SK-N-SH (cell line): ENCODE measurements at regions not wholly inside any gene's neighbourhood (a gene's known extent, or its start where the extent isn't known, plus 50 kb on each side); places are given as distances from the start of the nearest gene placed in this dataset.

Source experiments
- CTCF ChIA-PET: fragments of 300-600, 350-600 bp; formaldehyde crosslinking; extraction: SDS; loops from one replicate; lab custom pipeline; 2021; lab: Yijun Ruan, JAX
- POLR2A ChIA-PET: fragments of 350-600 bp; sonication (Branson Sonifier 250); formaldehyde crosslinking; extraction: SDS; loops from one replicate; lab custom pipeline; 2020; ENCODE audit warnings: antibody characterized with exemption, inconsistent platforms; lab: Yijun Ruan, JAX
- DNase-seq: peaks from one replicate; pipeline ENCODE4 v3.0.0; 2012
- H2AFZ ChIP-seq: fragments of 200-600 bp; sonication (generic); 2 replicates; pipeline ENCODE4 v1.8.1; 2016; ENCODE audit warnings: antibody characterized with exemption, mild to moderate bottlenecking, low read depth
- H3F3A ChIP-seq: fragments of 200-600 bp; sonication (generic); replicated peaks from 2 replicates; pipeline ENCODE3; 2016; ENCODE audit warnings: antibody characterized with exemption, mild to moderate bottlenecking; ENCODE audit not compliant: insufficient read depth
- H3K27ac ChIP-seq, 2 experiments: fragments of 200-500 bp in 1 of 2; fragments of 200-600 bp in 1 of 2; sonication (Bioruptor generic) in 1 of 2; sonication (generic), shearing (Covaris generic) in 1 of 2; 2 replicates each; pipeline versions ENCODE4 v1.5.1 to v1.6.1; 2014 to 2016; ENCODE audit warnings: low read depth in 2 of 2, inconsistent platforms in 1 of 2, low read length in 1 of 2, mild to moderate bottlenecking in 1 of 2, mixed read lengths in 1 of 2
- H3K27me3 ChIP-seq: fragments of 200-600 bp; sonication (generic), shearing (Covaris generic); 2 replicates; pipeline ENCODE4 v1.6.1; 2016; ENCODE audit warnings: mixed run types; ENCODE audit not compliant: insufficient read depth
- H3K36me3 ChIP-seq, 2 experiments: fragments of 200-500 bp in 1 of 2; fragments of 200-600 bp in 1 of 2; sonication (Bioruptor generic) in 1 of 2; sonication (generic) in 1 of 2; replicated peaks in 1 of 2; 2 replicates each; pipeline versions ENCODE3 to v1.5.1; 2014 to 2016; ENCODE audit warnings: low read length in 1 of 2, mild to moderate bottlenecking in 1 of 2; ENCODE audit not compliant: insufficient read depth in 2 of 2, control insufficient read depth in 1 of 2
- H3K4me1 ChIP-seq, 2 experiments: fragments of 200-500 bp in 1 of 2; fragments of 200-600 bp in 1 of 2; sonication (Bioruptor generic) in 1 of 2; sonication (generic), shearing (Covaris generic) in 1 of 2; 2 replicates each; pipeline versions ENCODE4 v1.5.1 to v1.6.1; 2014 to 2016; ENCODE audit warnings: low read depth in 1 of 2, low read length in 1 of 2, mixed run types in 1 of 2; ENCODE audit not compliant: insufficient read depth in 2 of 2, control insufficient read depth in 1 of 2
- H3K4me2 ChIP-seq: fragments of 200-600 bp; sonication (generic), shearing (Covaris generic); 2 replicates; pipeline ENCODE4 v1.6.1; 2017; ENCODE audit warnings: mixed run types
- H3K4me3 ChIP-seq, 2 experiments: fragments of 200-500 bp in 1 of 2; fragments of 200-600 bp in 1 of 2; sonication (Bioruptor generic) in 1 of 2; sonication (generic), shearing (Covaris generic) in 1 of 2; 2 replicates each; pipeline versions ENCODE4 v1.5.1 to v1.8.1; 2014 to 2016; ENCODE audit warnings: low read depth in 2 of 2, inconsistent platforms in 1 of 2, low read length in 1 of 2, mild to moderate bottlenecking in 1 of 2, mixed read lengths in 1 of 2, moderate library complexity in 1 of 2
- H3K79me2 ChIP-seq: fragments of 200-600 bp; sonication (generic); 2 replicates; pipeline ENCODE4 v1.8.1; 2017; ENCODE audit warnings: mild to moderate bottlenecking; ENCODE audit not compliant: insufficient read depth
- H3K9ac ChIP-seq: fragments of 200-600 bp; sonication (generic); 2 replicates; pipeline ENCODE4 v1.6.1; 2017; ENCODE audit warnings: mixed run types
- H3K9me2 ChIP-seq: fragments of 200-600 bp; sonication (generic); 2 replicates; pipeline ENCODE4 v1.6.1; 2017; ENCODE audit warnings: mixed run types
- H3K9me3 ChIP-seq: fragments of 200-600 bp; sonication (generic); 2 replicates; pipeline ENCODE4 v1.6.1; 2017; ENCODE audit warnings: mixed run types, mild to moderate bottlenecking, moderate library complexity
- H4K20me1 ChIP-seq: fragments of 200-600 bp; sonication (generic); 2 replicates; pipeline ENCODE4 v1.6.1; 2017; ENCODE audit warnings: mild to moderate bottlenecking, mixed run types; ENCODE audit not compliant: insufficient read depth
- FOXM1 ChIP-seq: IDR thresholded peaks from 2 replicates; pipeline ENCODE4 v1.4.0; 2012; ENCODE audit warnings: low read depth, mild to moderate bottlenecking
- GABPA ChIP-seq: IDR thresholded peaks from 2 replicates; pipeline ENCODE4 v1.4.0; 2012; ENCODE audit warnings: low read depth, mild to moderate bottlenecking
- IRF3 ChIP-seq: fragments of 150-350 bp; IDR thresholded peaks from 2 replicates; pipeline ENCODE4 v1.6.1; 2016; ENCODE audit warnings: mild to moderate bottlenecking, low read depth, low read length
- MAX ChIP-seq: IDR thresholded peaks from 2 replicates; pipeline ENCODE4 v1.4.0; 2012; ENCODE audit warnings: low read depth
- MXI1 ChIP-seq: IDR thresholded peaks from 2 replicates; pipeline ENCODE4 v1.6.1; 2012; ENCODE audit warnings: mild to moderate bottlenecking, low read depth, low read length, improper control_type of control experiment
- NFIC ChIP-seq: IDR thresholded peaks from 2 replicates; pipeline ENCODE4 v1.4.0; 2012; ENCODE audit warnings: borderline replicate concordance
- NRF1 ChIP-seq: IDR thresholded peaks from 2 replicates; pipeline ENCODE4 v1.6.1; 2012; ENCODE audit warnings: low read depth, mild to moderate bottlenecking, low read length
- TAF1 ChIP-seq: IDR thresholded peaks from 2 replicates; pipeline ENCODE4 v1.6.1; 2012; ENCODE audit warnings: low read depth, mild to moderate bottlenecking, low read length, moderate library complexity, borderline replicate concordance
- TEAD4 ChIP-seq: IDR thresholded peaks from 2 replicates; pipeline ENCODE4 v1.4.0; 2012; ENCODE audit warnings: mild to moderate bottlenecking, borderline replicate concordance; ENCODE audit not compliant: insufficient read depth
- USF2 ChIP-seq: fragments of 150-350 bp; IDR thresholded peaks from 2 replicates; pipeline ENCODE4 v1.6.1; 2017; ENCODE audit warnings: antibody characterized with exemption, low read length, low read depth, borderline replicate concordance
- WGBS: methylation state at CpG from one replicate; pipeline ENCODE4 v1.1.6; 2017; ENCODE audit warnings: low lambda C conversion rate; 5-methylcytosine and 5-hydroxymethylcytosine counted together
- TF ChIP-seq, protein P1 (sequence below): IDR thresholded peaks from 2 replicates; pipeline ENCODE4; 2012
- TF ChIP-seq, protein P2 (sequence below): fragments of 200-600 bp; sonication (generic); IDR thresholded peaks from 2 replicates; pipeline ENCODE4 v1.6.1; 2017; ENCODE audit warnings: antibody characterized with exemption, mild to moderate bottlenecking, moderate library complexity

DNA sequence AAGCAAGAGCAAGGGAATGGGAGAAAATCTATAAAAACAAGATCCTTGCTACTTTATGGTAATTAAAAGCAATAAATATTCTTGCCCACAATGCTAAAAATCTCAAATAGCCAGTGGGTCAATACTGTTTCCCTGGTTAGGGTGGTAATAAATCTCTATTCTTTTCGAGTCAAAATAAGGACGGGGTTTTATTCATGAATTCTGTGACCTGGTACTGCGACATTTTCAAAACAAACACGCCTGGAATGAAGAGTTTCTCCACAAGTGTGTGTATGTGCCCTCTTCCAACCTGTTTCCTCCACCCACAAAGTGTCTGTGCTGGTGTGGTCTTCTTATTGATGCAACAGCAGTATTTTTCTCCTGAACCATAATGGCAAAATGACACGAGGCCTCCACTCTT is 358.8 kb upstream of the BRINP1 start:
- Histone ChIP-seq H3K9me3 (peaks cover 5% of the 10 kb centered on the region; the same call in 1 of the 2 replicates), H3K4me3 (no peak overlapping the region), H3K79me2 (no peaks in the 10 kb centered on the region), H3K27me3 (no peaks in the 10 kb centered on the region), H3K27ac (no peak overlapping the region), H4K20me1 (no peaks in the 10 kb centered on the region), H3K4me2 (no peak overlapping the region), H2AFZ (no peak overlapping the region), H3F3A (no peaks in the 10 kb centered on the region), H3K9me2 (no peaks in the 10 kb centered on the region), H3K36me3 (no peaks in the 10 kb centered on the region), H3K4me1 (no peaks in the 10 kb centered on the region), H3K9ac (no peak overlapping the region)
- no peak for TF ChIP-seq NFIC
- TF ChIP-seq, protein P1, sequence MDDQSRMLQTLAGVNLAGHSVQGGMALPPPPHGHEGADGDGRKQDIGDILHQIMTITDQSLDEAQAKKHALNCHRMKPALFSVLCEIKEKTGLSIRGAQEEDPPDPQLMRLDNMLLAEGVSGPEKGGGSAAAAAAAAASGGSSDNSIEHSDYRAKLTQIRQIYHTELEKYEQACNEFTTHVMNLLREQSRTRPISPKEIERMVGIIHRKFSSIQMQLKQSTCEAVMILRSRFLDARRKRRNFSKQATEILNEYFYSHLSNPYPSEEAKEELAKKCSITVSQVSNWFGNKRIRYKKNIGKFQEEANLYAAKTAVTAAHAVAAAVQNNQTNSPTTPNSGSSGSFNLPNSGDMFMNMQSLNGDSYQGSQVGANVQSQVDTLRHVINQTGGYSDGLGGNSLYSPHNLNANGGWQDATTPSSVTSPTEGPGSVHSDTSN: no peak
- TF ChIP-seq TEAD4: no peak
- 13% methylated on average over 5 of the region's 5 CpGs for WGBS
- CTCF ChIA-PET: no interaction called here
- no peak for DNase-seq
- POLR2A ChIA-PET: no interaction called here

- no peaks in the 10 kb centered on the region for H4K20me1 ChIP-seq
- H3K36me3 ChIP-seq: no peaks in the 10 kb centered on the region
- H3K4me1 ChIP-seq: no peaks in the 10 kb centered on the region
- no peak overlapping the region for H2AFZ ChIP-seq
- no peak overlapping the region for H3K4me2 ChIP-seq
- no peak overlapping the region for H3K9ac ChIP-seq
- H3K9me2 ChIP-seq: no peaks in the 10 kb centered on the region
- no peaks in the 10 kb centered on the region for H3K79me2 ChIP-seq
- H3F3A ChIP-seq: no peaks in the 10 kb centered on the region
- TF ChIP-seq USF2: no peak
- TF ChIP-seq, protein P2, sequence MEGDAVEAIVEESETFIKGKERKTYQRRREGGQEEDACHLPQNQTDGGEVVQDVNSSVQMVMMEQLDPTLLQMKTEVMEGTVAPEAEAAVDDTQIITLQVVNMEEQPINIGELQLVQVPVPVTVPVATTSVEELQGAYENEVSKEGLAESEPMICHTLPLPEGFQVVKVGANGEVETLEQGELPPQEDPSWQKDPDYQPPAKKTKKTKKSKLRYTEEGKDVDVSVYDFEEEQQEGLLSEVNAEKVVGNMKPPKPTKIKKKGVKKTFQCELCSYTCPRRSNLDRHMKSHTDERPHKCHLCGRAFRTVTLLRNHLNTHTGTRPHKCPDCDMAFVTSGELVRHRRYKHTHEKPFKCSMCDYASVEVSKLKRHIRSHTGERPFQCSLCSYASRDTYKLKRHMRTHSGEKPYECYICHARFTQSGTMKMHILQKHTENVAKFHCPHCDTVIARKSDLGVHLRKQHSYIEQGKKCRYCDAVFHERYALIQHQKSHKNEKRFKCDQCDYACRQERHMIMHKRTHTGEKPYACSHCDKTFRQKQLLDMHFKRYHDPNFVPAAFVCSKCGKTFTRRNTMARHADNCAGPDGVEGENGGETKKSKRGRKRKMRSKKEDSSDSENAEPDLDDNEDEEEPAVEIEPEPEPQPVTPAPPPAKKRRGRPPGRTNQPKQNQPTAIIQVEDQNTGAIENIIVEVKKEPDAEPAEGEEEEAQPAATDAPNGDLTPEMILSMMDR: no peak
- TF ChIP-seq FOXM1: no peak
- no peak for TF ChIP-seq GABPA
- TF ChIP-seq MAX: no peak
- TF ChIP-seq TAF1: no peak
- TF ChIP-seq NRF1: no peak
- TF ChIP-seq IRF3: no peak
- TF ChIP-seq MXI1: no peak
- H3K27ac ChIP-seq: no peak overlapping the region
- 16% methylated on average over 3 of the region's 3 CpGs for WGBS
- no peak for DNase-seq
- ChIA-PET POLR2A (no interaction called here), CTCF (no interaction called here)
- no peaks in the 10 kb centered on the region for H3K27me3 ChIP-seq
- H3K4me3 ChIP-seq: no peak overlapping the region
- no peaks in the 10 kb centered on the region; the same call in 1 of the 2 replicates for H3K9me3 ChIP-seq
These were observed 356.8 kb upstream of the BRINP1 start for GRCh38 chr9:119726035-119726434.
